Activated CD8-positive, alpha-beta memory T cell treated with anti-CD3 and anti-CD28 coated beads, Interleukin-2, amount 10 ng/mL, durations not matched to agents 7 days and 5 days (primary cell): ENCODE measurements at regions not wholly inside any gene's neighbourhood (a gene's known extent, or its start where the extent isn't known, plus 50 kb on each side); places are given as distances from the start of the nearest gene placed in this dataset.
A peak's percentile ranks its signal among the peaks of the same experiment; 100 is the strongest.

Source experiments
- ATAC-seq: fragments of 150-1000 bp; cut with Tn5 transposase; one replicate; pipeline ENCODE4 v1.10.0; 2021; ENCODE audit warnings: moderate library complexity
- CTCF ChIA-PET: fragments of 350-600 bp; sonication (Branson Sonifier 250); formaldehyde crosslinking; loops from one replicate; lab custom pipeline; 2021; ENCODE audit warnings: antibody characterized with exemption; lab: Charles Lee
- DNase-seq: peaks from one replicate; pipeline ENCODE4 v3.0.0-alpha.2; 2020
- H3K27ac Mint-ChIP-seq: one replicate; pipeline ENCODE4 v1.8.0; 2021; ENCODE audit warnings: mild to moderate bottlenecking, mixed read lengths
- H3K27me3 Mint-ChIP-seq: one replicate; pipeline ENCODE4 v1.8.0; 2021; ENCODE audit warnings: mixed read lengths
- H3K36me3 Mint-ChIP-seq: one replicate; pipeline ENCODE4 v1.8.0; 2021; ENCODE audit warnings: mild to moderate bottlenecking, mixed read lengths
- H3K4me1 Mint-ChIP-seq: one replicate; pipeline ENCODE4 v1.8.0; 2021; ENCODE audit warnings: mixed read lengths
- H3K4me3 Mint-ChIP-seq: one replicate; pipeline ENCODE4 v1.8.0; 2021; ENCODE audit warnings: mild to moderate bottlenecking, moderate library complexity, mixed read lengths
- H3K9me3 Mint-ChIP-seq: one replicate; pipeline ENCODE4 v1.8.0; 2022; ENCODE audit warnings: low read depth, mixed read lengths

- CTCF ChIA-PET = no interaction called here
- no peak overlapping the region for H3K27ac Mint-ChIP-seq
- DNase-seq = no peak
- H3K36me3 Mint-ChIP-seq = peaks cover 2% of the 10 kb centered on the region
- no peak overlapping the region for H3K4me3 Mint-ChIP-seq
- peaks cover 3% of the 10 kb centered on the region for H3K9me3 Mint-ChIP-seq
- H3K4me1 Mint-ChIP-seq = peaks cover 32% of the 10 kb centered on the region
- no peaks in the 10 kb centered on the region for H3K27me3 Mint-ChIP-seq
- no peak for ATAC-seq
Measured at GRCh38 chr14:55801121-55801520, 221.1 kb downstream of the KTN1 start.

DNA sequence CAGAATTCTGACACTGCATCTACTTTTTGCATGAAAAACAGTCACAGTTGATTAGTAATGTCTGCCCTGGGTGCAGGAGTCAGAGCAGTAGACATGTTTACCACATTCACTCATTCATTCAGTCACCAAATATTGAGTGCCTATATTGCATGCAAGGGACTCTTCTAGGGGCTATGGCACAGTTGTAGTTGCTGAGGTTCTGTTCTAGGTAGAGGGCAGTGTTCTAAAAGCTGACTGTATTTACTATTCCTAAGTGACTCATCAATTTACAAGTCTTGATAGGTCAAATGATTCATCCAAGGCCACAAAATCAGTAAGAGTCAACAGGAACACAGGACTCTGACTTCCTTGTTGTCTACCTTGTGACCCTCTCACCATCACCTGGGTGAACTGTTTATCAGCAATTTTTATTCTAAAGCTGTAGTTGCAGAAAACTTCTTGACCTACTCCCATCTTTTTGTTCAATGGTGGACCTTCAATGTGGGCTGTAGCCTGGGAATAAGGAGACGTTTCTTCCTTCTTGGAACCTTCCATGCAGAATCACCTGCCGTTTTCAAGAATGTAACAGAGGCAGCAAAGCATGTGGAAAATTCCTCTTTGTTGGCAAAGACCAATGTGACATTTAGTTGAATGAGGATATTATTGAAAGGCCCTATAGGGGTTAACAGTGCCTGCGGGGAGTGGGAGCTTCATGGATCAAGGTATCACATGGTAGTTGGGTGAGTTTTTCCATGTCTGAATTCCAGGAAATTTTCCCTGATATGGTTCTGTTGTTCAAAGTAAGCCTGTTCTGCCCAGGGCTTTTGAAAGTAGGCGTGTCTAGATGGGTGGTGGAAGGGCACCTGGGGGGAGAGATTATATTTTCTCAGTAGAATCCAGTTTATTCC lies 223.2 kb downstream of the KTN1 start:
- Mint-ChIP-seq H3K9me3 (peaks cover 9% of the 10 kb centered on the region), H3K4me3 (no peak overlapping the region), H3K27me3 (no peaks in the 10 kb centered on the region), H3K27ac (no peak overlapping the region), H3K36me3 (peaks cover 12% of the 10 kb centered on the region), H3K4me1 (peaks cover 52% of the 10 kb centered on the region)
- CTCF ChIA-PET = no interaction called here
- ATAC-seq = peak; percentile 32
- DNase-seq = no peak

- CTCF ChIA-PET = no interaction called here
Measured at GRCh38 chr14:55803873-55804553, 224.0 kb downstream of the KTN1 start.

GRCh38 chr14:55805250-55805649 lies 225.2 kb downstream of the KTN1 start:
- H3K27me3 Mint-ChIP-seq = no peaks in the 10 kb centered on the region
- H3K27ac Mint-ChIP-seq = peak overlapping the region; percentile 6
- H3K4me3 Mint-ChIP-seq = no peak overlapping the region
- CTCF ChIA-PET = no interaction called here
- H3K9me3 Mint-ChIP-seq = peaks cover 7% of the 10 kb centered on the region
- DNase-seq (no peak), ATAC-seq (no peak)
- H3K4me1 Mint-ChIP-seq = peaks cover 50% of the 10 kb centered on the region
- peaks cover 13% of the 10 kb centered on the region for H3K36me3 Mint-ChIP-seq

More at GRCh38 chr14:55803873-55804553, 224.0 kb downstream of the KTN1 start:
- Mint-ChIP-seq H3K36me3 (peaks cover 13% of the 10 kb centered on the region), H3K9me3 (peaks cover 9% of the 10 kb centered on the region), H3K27me3 (no peaks in the 10 kb centered on the region), H3K4me3 (no peak overlapping the region), H3K27ac (peak overlapping the region; percentile 56), H3K4me1 (peaks cover 52% of the 10 kb centered on the region)
- no peak for DNase-seq
- no peak for ATAC-seq

DNA sequence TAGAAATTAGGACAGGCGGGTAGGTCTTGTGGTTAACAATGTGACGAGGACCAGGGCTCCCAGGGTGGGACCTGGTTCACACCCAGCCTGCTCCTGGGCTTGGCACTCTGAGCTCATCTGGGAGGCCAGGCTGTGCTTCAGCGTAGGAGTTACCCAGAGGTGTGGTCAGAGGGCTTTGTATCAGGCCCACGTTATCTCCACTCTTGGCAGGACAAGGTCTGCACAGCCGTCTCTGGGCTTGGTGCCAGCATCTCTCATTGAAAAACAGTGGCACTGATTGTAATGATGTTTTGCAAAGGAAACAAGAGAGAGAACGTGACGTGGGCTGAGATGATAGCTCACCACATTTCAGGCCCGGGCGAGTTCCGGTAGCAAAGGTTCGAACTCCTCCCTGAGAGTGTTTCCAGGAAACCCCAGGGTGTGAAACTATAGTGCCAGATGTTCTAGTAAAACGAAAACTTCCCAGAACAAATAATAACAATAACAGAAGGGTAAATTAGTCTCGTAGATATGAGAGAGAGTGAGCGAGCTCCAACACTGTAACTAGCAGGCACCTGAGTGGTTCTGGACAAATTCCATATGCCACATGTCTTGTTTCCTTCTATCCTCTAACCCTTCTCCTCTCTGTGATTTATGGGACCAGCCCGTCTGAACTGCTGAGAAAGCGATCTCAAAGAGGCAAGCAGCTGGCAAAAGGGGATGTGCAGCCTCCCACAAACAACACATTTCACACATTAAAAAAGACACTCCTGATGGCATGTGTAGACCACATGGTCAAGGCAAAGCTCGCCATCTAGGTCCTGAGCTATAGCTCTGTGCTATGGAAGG lies 227.3 kb downstream of the KTN1 start:
- Mint-ChIP-seq H3K9me3 (peaks cover 7% of the 10 kb centered on the region), H3K4me3 (no peak overlapping the region), H3K27me3 (no peaks in the 10 kb centered on the region), H3K4me1 (peaks cover 45% of the 10 kb centered on the region), H3K27ac (peak overlapping the region; percentile 83), H3K36me3 (peaks cover 15% of the 10 kb centered on the region)
- DNase-seq (peak; percentile 82), ATAC-seq (peak; percentile 84)
- CTCF ChIA-PET = interaction anchor here (1.6 kb wide), 1 partner anchor 9 kb away, joined by 4 read pairs; no protein-coding TSS in a partner anchor

DNA sequence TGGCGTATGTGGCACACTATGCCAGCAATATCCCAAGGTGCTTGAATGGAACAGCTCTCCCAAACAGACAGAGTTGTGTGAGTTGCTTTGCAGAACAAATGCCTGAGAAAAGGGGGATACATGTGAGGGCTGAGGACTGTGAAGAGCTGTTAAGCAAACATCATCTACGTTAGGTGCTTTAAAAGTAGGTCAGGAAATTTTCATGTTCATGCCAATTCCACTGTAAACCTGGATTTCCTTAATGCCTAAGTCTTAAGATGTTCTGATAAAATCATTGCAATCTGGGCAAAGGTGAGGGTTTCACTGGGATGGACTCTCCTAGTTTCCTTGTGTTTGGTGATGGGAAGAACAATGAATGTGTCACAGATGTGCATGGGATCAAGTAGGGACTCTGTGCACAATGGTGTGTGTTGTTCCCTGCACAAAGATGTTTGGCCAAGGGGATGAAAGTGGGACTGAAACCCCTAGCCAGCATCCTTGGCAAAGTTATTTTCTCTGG lies 227.9 kb downstream of the KTN1 start:
- ATAC-seq = no peak
- Mint-ChIP-seq H3K27ac (peak overlapping the region; percentile 83), H3K4me1 (peaks cover 43% of the 10 kb centered on the region), H3K4me3 (no peak overlapping the region), H3K27me3 (peaks cover 3% of the 10 kb centered on the region), H3K9me3 (peaks cover 7% of the 10 kb centered on the region), H3K36me3 (peaks cover 15% of the 10 kb centered on the region)
- CTCF ChIA-PET = interaction anchor here (1.6 kb wide), 1 partner anchor 8 kb away, joined by 4 read pairs; no protein-coding TSS in a partner anchor
- no peak for DNase-seq

GRCh38 chr14:55813630-55814029 lies 233.6 kb downstream of the KTN1 start:
- Mint-ChIP-seq H3K4me3 (no peak overlapping the region), H3K4me1 (peaks cover 18% of the 10 kb centered on the region), H3K36me3 (peaks cover 12% of the 10 kb centered on the region), H3K27me3 (peaks cover 3% of the 10 kb centered on the region), H3K27ac (no peak overlapping the region), H3K9me3 (peaks cover 3% of the 10 kb centered on the region)
- CTCF ChIA-PET = no interaction called here
- ATAC-seq = no peak
- no peak for DNase-seq

DNA sequence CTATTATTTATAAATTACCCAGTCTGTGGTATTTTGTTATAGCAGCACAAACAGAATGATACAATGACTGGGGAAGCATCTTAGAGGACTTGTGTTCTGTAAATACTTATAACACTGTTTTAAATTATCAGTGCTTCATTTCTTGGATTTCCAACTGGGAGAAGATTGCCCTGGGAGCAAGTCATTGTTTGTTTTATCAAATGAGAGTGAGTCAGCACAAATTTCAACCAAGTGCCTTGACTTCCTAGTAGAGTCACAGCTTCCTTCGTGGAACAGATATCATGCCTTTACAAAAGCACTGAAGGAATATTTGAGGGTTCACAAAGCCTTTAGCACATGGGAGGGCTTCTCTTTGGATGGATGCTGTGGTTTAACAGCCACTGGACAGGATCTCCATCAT lies 234.1 kb downstream of the KTN1 start:
- CTCF ChIA-PET = interaction anchor here (1.1 kb wide), 1 partner anchor 12 kb away, joined by 3 read pairs; no protein-coding TSS in a partner anchor
- Mint-ChIP-seq H3K27ac (no peak overlapping the region), H3K4me3 (no peak overlapping the region), H3K27me3 (peaks cover 3% of the 10 kb centered on the region), H3K4me1 (peaks cover 18% of the 10 kb centered on the region), H3K9me3 (peaks cover 3% of the 10 kb centered on the region), H3K36me3 (peaks cover 12% of the 10 kb centered on the region)
- no peak for ATAC-seq
- no peak for DNase-seq

- Mint-ChIP-seq H3K27me3 (peaks cover 3% of the 10 kb centered on the region), H3K4me3 (no peak overlapping the region), H3K36me3 (peaks cover 12% of the 10 kb centered on the region), H3K9me3 (peaks cover 3% of the 10 kb centered on the region), H3K4me1 (peaks cover 23% of the 10 kb centered on the region), H3K27ac (no peak overlapping the region)
- DNase-seq (no peak), ATAC-seq (no peak)
- CTCF ChIA-PET = interaction anchor here (1.1 kb wide), 1 partner anchor 11 kb away, joined by 3 read pairs; no protein-coding TSS in a partner anchor
Measured at GRCh38 chr14:55814873-55815272, 234.9 kb downstream of the KTN1 start.

- Mint-ChIP-seq H3K4me1 (peaks cover 24% of the 10 kb centered on the region), H3K27me3 (peaks cover 3% of the 10 kb centered on the region), H3K4me3 (no peak overlapping the region), H3K36me3 (peaks cover 8% of the 10 kb centered on the region), H3K27ac (peak overlapping the region; percentile 2), H3K9me3 (peaks cover 3% of the 10 kb centered on the region)
- peak; percentile 58 for ATAC-seq
- no peak for DNase-seq
- CTCF ChIA-PET = interaction anchor here (1.1 kb wide), 1 partner anchor 9 kb away, joined by 4 read pairs; no protein-coding TSS in a partner anchor
Measured at GRCh38 chr14:55816225-55816624, 236.2 kb downstream of the KTN1 start.

- peaks cover 26% of the 10 kb centered on the region for H3K27me3 Mint-ChIP-seq
- peaks cover 2% of the 10 kb centered on the region for H3K36me3 Mint-ChIP-seq
- no peak for DNase-seq
- ATAC-seq = no peak
- no peak overlapping the region for H3K4me3 Mint-ChIP-seq
- peaks cover 16% of the 10 kb centered on the region for H3K4me1 Mint-ChIP-seq
- CTCF ChIA-PET = no interaction called here
- no peak overlapping the region for H3K27ac Mint-ChIP-seq
- H3K9me3 Mint-ChIP-seq = peaks cover 3% of the 10 kb centered on the region
Measured at GRCh38 chr14:55819610-55820304, 239.8 kb downstream of the KTN1 start.

GRCh38 chr14:55822906-55823305 lies 242.9 kb downstream of the KTN1 start:
- H3K36me3 Mint-ChIP-seq = no peaks in the 10 kb centered on the region
- no peak overlapping the region for H3K4me3 Mint-ChIP-seq
- peaks cover 6% of the 10 kb centered on the region for H3K4me1 Mint-ChIP-seq
- CTCF ChIA-PET = no interaction called here
- H3K27ac Mint-ChIP-seq = no peak overlapping the region
- DNase-seq (no peak), ATAC-seq (no peak)
- H3K9me3 Mint-ChIP-seq = no peaks in the 10 kb centered on the region
- H3K27me3 Mint-ChIP-seq = peaks cover 35% of the 10 kb centered on the region
